Cerebellar cortex (tissue), 1 donor: ENCODE measurements at regions not wholly inside any gene's neighbourhood (a gene's known extent, or its start where the extent isn't known, plus 50 kb on each side); places are given as distances from the start of the nearest gene placed in this dataset.
A peak's percentile ranks its signal among the peaks of the same experiment; 100 is the strongest.

Experiments used
- DNase-seq: peaks from one replicate; pipeline ENCODE4 v3.0.0-alpha.2; 2015; ENCODE audit warnings: low spot score

GRCh38 chr13:38519229-38519911 lies 167.5 kb upstream of the FREM2 start:
- DNase-seq = no peak

- DNase-seq = no peak
Observed at GRCh38 chr13:38520041-38520440, 166.8 kb upstream of the FREM2 start.

- DNase-seq = no peak
Observed at GRCh38 chr13:38527140-38527539, 159.7 kb upstream of the FREM2 start.

- no peak for DNase-seq
Observed at GRCh38 chr13:38528986-38529385, 157.9 kb upstream of the FREM2 start.

- DNase-seq = no peak
Observed at GRCh38 chr13:38530492-38530891, 156.4 kb upstream of the FREM2 start.

- DNase-seq = no peak
Observed at GRCh38 chr13:38535261-38535660, 151.6 kb upstream of the FREM2 start.

GRCh38 chr13:38537051-38537450 lies 149.8 kb upstream of the FREM2 start:
- no peak for DNase-seq

- no peak for DNase-seq
Observed at GRCh38 chr13:38538422-38538821, 148.5 kb upstream of the FREM2 start.

- DNase-seq = no peak
Observed at GRCh38 chr13:38539632-38540031, 147.2 kb upstream of the FREM2 start.

GRCh38 chr13:38542601-38543000 lies 144.3 kb upstream of the FREM2 start:
- DNase-seq = no peak

- DNase-seq = no peak
Observed at GRCh38 chr13:38543561-38543960, 143.3 kb upstream of the FREM2 start.

GRCh38 chr13:38563739-38564138 lies 123.1 kb upstream of the FREM2 start:
- DNase-seq = no peak

- no peak for DNase-seq
Observed at GRCh38 chr13:38564256-38565150, 122.4 kb upstream of the FREM2 start.

GRCh38 chr13:38566023-38566422 lies 120.9 kb upstream of the FREM2 start:
- DNase-seq = no peak

GRCh38 chr13:38566519-38566918 lies 120.4 kb upstream of the FREM2 start:
- DNase-seq = no peak

GRCh38 chr13:38570706-38571105 lies 116.2 kb upstream of the FREM2 start:
- DNase-seq = no peak

GRCh38 chr13:38575427-38575826 lies 111.5 kb upstream of the FREM2 start:
- DNase-seq = no peak

- no peak for DNase-seq
Observed at GRCh38 chr13:38577048-38577447, 109.8 kb upstream of the FREM2 start.

GRCh38 chr13:38582133-38582532 lies 104.7 kb upstream of the FREM2 start:
- peak; percentile 46 for DNase-seq

GRCh38 chr13:38590230-38590629 lies 96.6 kb upstream of the FREM2 start:
- DNase-seq = no peak

GRCh38 chr13:38590796-38591507 lies 95.9 kb upstream of the FREM2 start:
- DNase-seq = no peak

- DNase-seq = no peak
Observed at GRCh38 chr13:38602266-38602665, 84.6 kb upstream of the FREM2 start.
